ENCODE measurements at regions not wholly inside any gene's neighbourhood (a gene's known extent, or its start where the extent isn't known, plus 50 kb on each side); places are given as distances from the start of the nearest gene placed in this dataset.

- in situ Hi-C loops (cut with MboI) (no loop called here), intact Hi-C loops (cut with micrococcal nuclease) (no loop called here)
- Histone ChIP-seq H2AFZ (ENCODE audit: low read depth, low read length) (no peak overlapping the region), H3K4me2 (ENCODE audit: insufficient read depth, low read length) (no peak overlapping the region), H3K27ac (ENCODE audit: extremely low read depth, low read depth, low read length) (no peak overlapping the region), H4K20me1 (replicated peaks; ENCODE audit: control insufficient read depth, insufficient read depth, low read length) (no peaks in the 10 kb centered on the region), H3K9me3 (replicated peaks; ENCODE audit: control insufficient read depth, insufficient read depth, low read depth, low read length) (no peaks in the 10 kb centered on the region), H3K4me3 (no peak overlapping the region), H3K27me3 (ENCODE audit: control insufficient read depth in 2 of 2, insufficient read depth in 2 of 2, low read length in 2 of 2) (peaks cover 0 to 4% of the 10 kb centered on the region in 2 experiments; a peak in 1 of 5 replicates), H3K9me1 (ENCODE audit: control insufficient read depth, insufficient read depth, low read length) (no peaks in the 10 kb centered on the region), H3K9ac (ENCODE audit: insufficient read depth in 1 of 2, low read depth in 2 of 2, low read length in 2 of 2) (no peak overlapping the region), H3K36me3 (ENCODE audit: control insufficient read depth, insufficient read depth, low read length) (no peaks in the 10 kb centered on the region), H3K79me2 (ENCODE audit: control insufficient read depth, insufficient read depth, low read length) (no peaks in the 10 kb centered on the region), H3K4me1 (replicated peaks in 1 of 2; ENCODE audit: control insufficient read depth in 2 of 2, insufficient read depth in 2 of 2, low read length in 2 of 2) (no peaks in the 10 kb centered on the region)
- TF ChIP-seq CTCF (IDR thresholded peaks at IDR 0.05 in 2 of 3, conservative IDR thresholded peaks at IDR 0.05 in 1 of 3; ENCODE audit: insufficient read depth in 2 of 3, low read depth in 1 of 3, low read length in 3 of 3) (peak in 1 of 3 experiments; percentile 3; a peak in 1 of 6 replicates), SLC30A9 (CRISPR knock-in tag; IDR thresholded peaks at IDR 0.05) (no peak)
- CTCF ChIA-PET (ENCODE audit: low intra/inter-chr PET ratio): no interaction called here
- no TSS peak for BruUV-seq (replicated peaks)
- no peak for FAIRE-seq
- POLR2A ChIA-PET: no interaction called here
- no peak for DNase-seq (ENCODE audit: extremely low read depth in 1 of 4, low spot score in 3 of 4)
- WGBS (ENCODE audit: insufficient coverage, low coverage, missing lambda C conversion rate): 10% methylated on average over 1 of the region's 1 CpG
- no peak for ATAC-seq
Measured at GRCh38 chr2:168401771-168402170, 54.3 kb upstream of the CERS6 start.

- H3K4me2 ChIP-seq (ENCODE audit: insufficient read depth, low read length): no peak overlapping the region
- WGBS (ENCODE audit: insufficient coverage, low coverage, missing lambda C conversion rate): 0% methylated on average over 1 of the region's 1 CpG
- H3K4me1 ChIP-seq (replicated peaks in 1 of 2; ENCODE audit: control insufficient read depth in 2 of 2, insufficient read depth in 2 of 2, low read length in 2 of 2): no peaks in the 10 kb centered on the region
- ATAC-seq: no peak
- no peaks in the 10 kb centered on the region for H4K20me1 ChIP-seq (replicated peaks; ENCODE audit: control insufficient read depth, insufficient read depth, low read length)
- DNase-seq (ENCODE audit: extremely low read depth in 1 of 4, low spot score in 3 of 4): no peak
- CTCF ChIA-PET (ENCODE audit: low intra/inter-chr PET ratio): no interaction called here
- no peak overlapping the region for H3K27ac ChIP-seq (ENCODE audit: extremely low read depth, low read depth, low read length)
- in situ Hi-C loops (cut with MboI): no loop called here
- no peak overlapping the region for H2AFZ ChIP-seq (ENCODE audit: low read depth, low read length)
- peaks cover 0 to 4% of the 10 kb centered on the region in 2 experiments; a peak in 1 of 5 replicates for H3K27me3 ChIP-seq (ENCODE audit: control insufficient read depth in 2 of 2, insufficient read depth in 2 of 2, low read length in 2 of 2)
- H3K9me1 ChIP-seq (ENCODE audit: control insufficient read depth, insufficient read depth, low read length): no peaks in the 10 kb centered on the region
- no peaks in the 10 kb centered on the region for H3K9me3 ChIP-seq (replicated peaks; ENCODE audit: control insufficient read depth, insufficient read depth, low read depth, low read length)
- no peaks in the 10 kb centered on the region for H3K79me2 ChIP-seq (ENCODE audit: control insufficient read depth, insufficient read depth, low read length)
- H3K36me3 ChIP-seq (ENCODE audit: control insufficient read depth, insufficient read depth, low read length): no peaks in the 10 kb centered on the region
- POLR2A ChIA-PET: no interaction called here
- intact Hi-C loops (cut with micrococcal nuclease): no loop called here
- H3K9ac ChIP-seq (ENCODE audit: insufficient read depth in 1 of 2, low read depth in 2 of 2, low read length in 2 of 2): no peak overlapping the region
- TF ChIP-seq ZNF311 (CRISPR knock-in tag; IDR thresholded peaks at IDR 0.05): no peak
- no peak overlapping the region for H3K4me3 ChIP-seq
- BruUV-seq (replicated peaks): no TSS peak
- FAIRE-seq: no peak
Measured at GRCh38 chr2:168402531-168402930, 53.5 kb upstream of the CERS6 start.

Data from K562 (cell line).